GM19395 (cell line): ENCODE measurements at regions not wholly inside any gene's neighbourhood (a gene's known extent, or its start where the extent isn't known, plus 50 kb on each side); places are given as distances from the start of the nearest gene placed in this dataset.
"Not testable (repeated sequence)": the region's sequence is repeated elsewhere in the genome, so short reads cannot be mapped to it uniquely, and the experiment has no call there.

ENCODE experiments used
- ATAC-seq: cut with Tn5 transposase; IDR thresholded peaks from one replicate; pipeline ENCODE4 v1.9.1; 2021; ENCODE audit warnings: mild to moderate bottlenecking, moderate library complexity; ENCODE audit not compliant: unreplicated experiment

DNA sequence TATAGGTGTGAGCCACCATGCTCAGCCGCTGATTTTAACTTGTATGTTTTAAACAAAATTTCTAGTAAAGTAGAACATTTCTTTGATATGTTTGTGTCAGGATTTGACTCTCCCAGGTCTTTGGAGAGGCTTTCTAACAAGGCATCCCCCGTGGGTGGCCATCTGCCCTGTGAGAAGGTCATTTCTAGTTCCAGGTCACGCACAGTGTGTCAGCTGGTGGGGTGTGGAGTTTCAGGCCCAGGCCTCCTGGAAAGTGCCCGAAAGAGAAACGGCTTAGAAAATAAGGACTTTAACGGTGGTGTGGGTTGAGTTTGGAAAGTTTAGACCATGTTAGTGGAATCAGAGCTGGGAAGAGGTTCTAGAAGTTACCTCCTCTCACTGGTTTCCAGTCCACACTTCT lies 61.0 kb downstream of the SPDYE17 start:
- not testable (repeated sequence) for ATAC-seq

- not testable (repeated sequence) for ATAC-seq
These were observed 62.3 kb downstream of the SPDYE17 start for GRCh38 chr7:76969892-76970291.

GRCh38 chr7:76965731-76966548 lies 66.2 kb downstream of the SPDYE17 start:
- ATAC-seq = not testable (repeated sequence)

DNA sequence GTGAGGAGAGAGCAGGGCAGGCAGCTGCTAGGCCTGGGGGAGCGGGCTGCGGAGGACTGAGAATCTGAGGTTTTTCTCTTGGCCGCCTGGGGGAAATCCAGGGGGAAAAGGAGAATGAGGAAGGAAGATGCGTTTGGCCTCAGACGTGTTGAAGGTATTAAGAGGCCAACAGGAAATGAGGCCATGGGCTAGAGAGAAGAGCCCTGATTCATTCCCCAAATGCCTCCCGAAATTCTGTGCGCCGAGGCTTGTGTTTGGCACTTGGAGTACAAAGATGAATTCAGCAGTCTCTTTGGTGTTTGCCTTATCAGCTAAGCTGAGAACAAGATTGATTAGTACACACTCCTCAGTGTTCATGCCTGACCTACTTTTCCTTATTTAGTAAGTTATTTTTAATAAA lies 68.1 kb downstream of the SPDYE17 start:
- not testable (repeated sequence) for ATAC-seq

DNA sequence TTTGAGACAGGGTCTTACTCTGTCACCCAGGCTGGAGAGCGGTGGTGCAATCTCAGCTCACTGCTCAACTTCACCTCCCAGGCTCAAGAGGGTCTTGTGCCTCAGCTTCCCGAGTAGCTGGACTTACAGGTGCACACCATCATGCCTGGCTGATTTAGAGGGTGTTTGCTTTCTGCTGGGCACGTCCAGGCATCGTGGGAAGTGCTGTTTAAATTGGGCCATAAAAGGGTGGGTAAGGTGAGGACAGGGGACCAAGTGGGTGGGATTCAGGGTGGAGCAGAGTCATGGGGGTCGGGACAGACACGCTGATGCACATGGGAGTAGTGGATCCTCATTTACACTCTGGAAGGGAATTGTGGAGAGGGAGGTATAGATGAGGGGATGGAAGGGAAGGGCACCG lies 69.1 kb downstream of the SPDYE17 start:
- ATAC-seq = not testable (repeated sequence)

DNA sequence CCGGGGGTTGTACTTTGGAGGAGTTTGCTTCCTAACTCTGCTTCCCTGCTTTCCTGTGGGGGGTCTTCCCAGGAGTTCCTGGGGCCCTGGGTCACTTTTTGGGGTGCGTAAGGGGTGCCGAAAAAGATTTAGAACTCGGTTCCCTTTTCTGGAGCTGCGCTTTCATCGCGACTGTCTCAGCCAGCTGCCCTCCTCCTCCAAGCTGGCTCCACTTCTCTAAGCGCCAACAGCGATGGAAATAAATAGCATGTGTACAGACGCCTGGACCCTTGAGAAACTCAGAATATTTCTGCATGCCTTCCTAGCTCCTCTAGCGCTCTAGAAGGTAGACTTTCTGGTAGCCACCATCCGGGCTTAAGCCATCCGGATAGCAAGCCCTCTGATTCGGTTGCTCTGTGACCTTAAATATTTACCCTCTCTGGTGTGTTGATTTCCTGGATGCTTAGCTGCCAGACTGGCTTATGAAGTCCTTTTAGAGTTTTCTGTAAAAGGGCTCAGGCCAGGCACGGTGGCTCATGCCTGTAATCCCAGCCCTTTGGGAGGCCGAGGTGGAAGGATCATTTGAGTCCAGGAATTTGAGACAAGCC lies 71.7 kb downstream of the SPDYE17 start:
- peak; percentile 35 for ATAC-seq

- ATAC-seq = peak; percentile 95
These were observed 72.4 kb downstream of the SPDYE17 start for GRCh38 chr7:76959573-76960399.

DNA sequence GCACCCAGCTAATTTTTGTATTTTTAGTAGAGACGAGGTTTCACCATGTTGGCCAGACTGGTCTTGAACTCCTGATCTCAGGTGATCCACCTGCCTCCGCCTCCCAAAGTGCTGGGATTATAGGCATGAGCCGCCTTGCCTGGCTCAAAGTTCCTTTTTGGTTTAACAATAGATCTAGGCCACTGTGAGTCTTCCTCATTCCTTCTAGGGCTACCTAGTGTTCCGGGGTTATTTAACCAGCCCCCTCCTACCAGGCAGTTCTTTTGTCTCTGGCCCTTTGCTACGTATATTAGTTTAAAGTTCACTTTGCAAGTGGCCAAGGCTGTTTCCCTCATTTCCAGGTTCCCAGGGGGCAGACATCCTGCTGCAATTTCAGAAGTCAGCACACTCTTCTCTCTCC lies 75.6 kb downstream of the SPDYE17 start:
- ATAC-seq = not testable (repeated sequence)

DNA sequence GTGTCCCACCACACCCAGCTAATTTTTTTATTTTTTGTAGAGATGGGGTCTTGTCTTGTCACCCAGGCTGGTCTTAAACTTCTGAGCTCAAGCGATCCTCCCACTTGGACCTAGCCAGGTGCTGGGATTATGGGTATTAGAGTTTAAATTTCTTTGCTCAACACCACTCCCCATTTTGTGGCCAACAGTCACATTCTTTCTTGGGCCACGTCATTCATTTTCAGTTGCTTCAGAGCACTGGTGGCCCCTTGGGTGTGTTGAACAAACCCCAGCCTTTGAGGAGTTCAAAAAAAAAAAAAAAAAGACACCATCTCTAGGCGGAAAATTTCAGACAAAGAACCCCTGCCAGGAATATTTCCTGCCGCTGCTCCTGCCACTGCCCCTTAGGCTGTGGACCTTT lies 77.0 kb downstream of the SPDYE17 start:
- not testable (repeated sequence) for ATAC-seq

- peak; percentile 49 for ATAC-seq
These were observed 87.6 kb downstream of the SPDYE17 start for GRCh38 chr7:76944603-76945002.

GRCh38 chr7:76941809-76942765 lies 90.1 kb downstream of the SPDYE17 start:
- ATAC-seq = peak; percentile 62

DNA sequence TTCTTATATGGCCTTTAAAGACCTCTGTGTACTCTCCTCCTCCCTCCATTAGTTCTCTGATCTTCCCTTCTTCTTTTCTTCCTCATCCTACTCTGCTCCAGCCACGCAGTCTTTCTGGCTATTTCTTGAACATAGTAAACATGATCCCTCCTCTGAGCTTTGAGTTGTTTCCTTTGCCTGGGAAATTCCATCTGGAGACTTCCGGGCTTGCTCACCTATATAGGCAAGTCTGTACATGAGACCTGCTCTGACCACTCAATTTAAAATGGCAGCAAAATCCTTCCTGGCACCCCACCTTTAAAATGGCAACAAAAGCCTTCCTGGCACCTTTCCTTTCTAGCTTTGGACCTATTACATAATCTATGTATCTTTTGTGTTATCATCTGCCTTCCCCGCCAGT lies 94.4 kb downstream of the SPDYE17 start:
- not testable (repeated sequence) for ATAC-seq

GRCh38 chr7:76937330-76937729 lies 94.8 kb downstream of the SPDYE17 start:
- not testable (repeated sequence) for ATAC-seq

- ATAC-seq = not testable (repeated sequence)
These were observed 95.8 kb downstream of the SPDYE17 start for GRCh38 chr7:76936346-76936745.

DNA sequence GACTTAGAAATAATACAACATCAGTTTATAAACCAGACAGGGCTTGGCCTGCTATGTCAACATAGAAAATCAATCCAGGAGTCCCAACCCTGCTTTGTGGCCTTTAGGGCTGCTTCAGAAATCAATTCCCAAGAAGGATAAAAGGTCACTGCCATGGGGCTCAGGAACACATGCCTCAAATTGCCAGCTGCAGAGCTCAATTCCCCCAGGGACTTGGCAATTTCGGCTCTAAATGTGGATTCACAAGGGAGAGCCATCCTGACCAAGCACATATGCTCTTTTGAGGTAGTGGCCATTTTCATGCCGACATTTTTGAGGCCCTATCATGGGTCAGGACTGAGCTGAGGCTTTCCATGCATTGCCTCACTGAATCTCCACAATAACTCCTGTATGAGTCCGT lies 97.5 kb downstream of the SPDYE17 start:
- not testable (repeated sequence) for ATAC-seq

GRCh38 chr7:76932957-76933356 lies 99.2 kb downstream of the SPDYE17 start:
- peak; percentile 81 for ATAC-seq

GRCh38 chr7:76931441-76931840 lies 100.7 kb downstream of the SPDYE17 start:
- not testable (repeated sequence) for ATAC-seq

- not testable (repeated sequence) for ATAC-seq
These were observed 101.7 kb downstream of the SPDYE17 start for GRCh38 chr7:76930416-76930815.

DNA sequence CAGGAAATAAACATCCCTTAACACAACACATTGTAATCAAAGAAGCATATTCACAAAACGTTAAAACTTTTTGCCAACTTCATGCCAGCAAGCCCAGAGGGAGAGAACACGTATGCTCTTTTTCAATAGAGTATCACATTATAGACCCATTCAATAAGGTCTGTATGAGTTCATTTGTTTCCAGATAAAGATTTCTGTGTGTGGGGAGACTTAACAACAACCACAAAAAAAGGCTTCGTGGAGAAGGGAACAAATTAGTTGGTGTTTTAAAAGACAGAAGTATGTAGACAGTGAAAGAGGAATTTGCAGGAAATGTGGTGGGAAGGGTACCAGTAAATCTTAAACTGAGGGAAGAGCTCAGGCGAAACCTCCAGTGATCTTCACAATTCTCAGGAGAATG lies 103.4 kb downstream of the SPDYE17 start:
- ATAC-seq = not testable (repeated sequence)

DNA sequence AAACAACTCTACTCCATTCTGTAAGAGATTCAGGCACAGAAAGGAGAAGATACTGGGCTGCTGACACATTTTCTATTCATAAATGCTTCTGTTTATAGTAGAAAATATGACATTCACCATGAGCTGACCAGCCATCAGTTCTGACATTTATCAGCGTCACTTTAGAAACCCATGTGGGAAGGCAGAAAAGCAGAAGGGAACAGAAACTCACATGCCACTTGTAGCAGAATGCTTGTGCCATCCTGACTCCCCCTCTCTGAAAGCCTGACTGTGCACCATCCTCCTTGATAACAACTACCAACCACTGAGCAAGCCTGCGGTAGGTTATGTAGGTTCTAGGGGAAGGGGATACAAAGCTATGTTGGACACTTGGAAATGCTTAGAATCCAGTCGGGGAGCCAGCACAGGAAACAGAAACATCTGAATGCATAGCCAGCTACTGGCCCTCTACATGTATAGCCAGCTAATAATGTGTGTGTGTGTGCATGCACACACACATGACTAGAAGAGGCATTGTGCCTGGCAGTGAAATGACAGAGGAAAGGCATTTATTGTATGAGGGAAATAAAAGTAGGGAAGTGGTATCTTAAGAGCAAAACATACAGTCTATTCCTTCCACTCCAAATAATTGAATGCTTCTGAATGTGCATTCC lies 104.3 kb downstream of the SPDYE17 start:
- not testable (repeated sequence) for ATAC-seq
